ENCODE measurements at regions not wholly inside any gene's neighbourhood (a gene's known extent, or its start where the extent isn't known, plus 50 kb on each side); places are given as distances from the start of the nearest gene placed in this dataset.

DNA sequence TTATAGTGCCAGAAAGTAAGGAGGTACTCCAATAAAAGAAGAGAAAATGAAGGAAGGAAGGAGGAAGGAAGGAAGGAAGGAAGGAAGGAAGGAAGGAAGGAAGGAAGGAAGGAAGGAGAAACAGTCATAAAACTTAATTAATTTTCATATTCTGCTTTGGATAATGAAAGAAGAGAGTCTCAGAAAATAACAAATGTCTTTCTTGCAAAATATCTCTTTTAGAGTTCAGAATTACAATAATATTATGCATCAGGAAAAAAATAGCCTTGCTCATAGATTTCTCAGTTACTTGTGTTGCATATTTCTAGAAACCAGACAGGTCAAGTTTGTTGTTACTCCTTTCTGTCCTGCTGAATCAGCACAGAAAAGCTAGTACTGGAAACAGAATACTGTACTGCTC, 130.1 kb upstream of the DKK2 start:
- H3K4me3 ChIP-seq = no peak overlapping the region
- DNase-seq = no peak
- intact Hi-C loops (cut with DNase I) = no loop called here
- no peak overlapping the region for H3K27ac ChIP-seq
- no peaks in the 10 kb centered on the region for H3K36me3 ChIP-seq
- ATAC-seq = no peak
- no peaks in the 10 kb centered on the region for H3K27me3 ChIP-seq
- TF ChIP-seq CTCF (IDR thresholded peaks at IDR 0.05) = no peak
- peaks cover 0 to 17% of the 10 kb centered on the region in 2 donors for H3K9me3 ChIP-seq
- no peaks in the 10 kb centered on the region for H3K4me1 ChIP-seq

DNA sequence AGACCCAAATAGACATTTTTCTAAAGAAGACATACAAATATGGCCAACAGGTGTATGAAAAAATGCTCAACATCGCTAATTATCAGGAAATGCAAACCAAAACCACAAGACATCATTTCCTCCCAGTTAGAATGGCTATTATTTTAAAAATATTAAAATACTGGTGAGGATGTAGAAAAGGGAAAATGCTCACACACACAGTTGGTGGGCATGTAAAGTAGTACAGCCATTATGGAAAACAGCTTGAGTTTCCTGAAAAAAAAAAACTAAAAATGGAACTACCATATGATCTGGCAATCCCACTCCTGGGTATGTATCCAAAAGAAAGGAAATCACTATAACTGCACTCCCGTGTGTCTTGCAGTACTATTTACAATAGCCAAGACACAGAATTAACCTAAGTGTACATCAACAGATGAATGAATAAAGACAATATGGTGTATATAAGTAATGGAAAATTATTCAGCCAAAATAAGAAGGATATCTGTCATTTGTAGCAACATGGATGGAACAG, 128.9 kb upstream of the DKK2 start:
- Histone ChIP-seq H3K27me3 (no peaks in the 10 kb centered on the region), H3K27ac (no peak overlapping the region), H3K36me3 (no peaks in the 10 kb centered on the region), H3K4me1 (no peaks in the 10 kb centered on the region), H3K9me3 (peaks cover 0 to 17% of the 10 kb centered on the region in 2 donors), H3K4me3 (no peak overlapping the region)
- DNase-seq = no peak
- intact Hi-C loops (cut with DNase I) = no loop called here
- TF ChIP-seq CTCF (IDR thresholded peaks at IDR 0.05) = no peak
- ATAC-seq = no peak

- intact Hi-C loops (cut with DNase I) = no loop called here
- no peaks in the 10 kb centered on the region for H3K4me1 ChIP-seq
- no peaks in the 10 kb centered on the region for H3K36me3 ChIP-seq
- no peak for ATAC-seq
- no peak overlapping the region for H3K4me3 ChIP-seq
- no peak for TF ChIP-seq CTCF (IDR thresholded peaks at IDR 0.05)
- H3K27ac ChIP-seq = no peak overlapping the region
- peaks cover 0 to 4% of the 10 kb centered on the region in 2 donors for H3K27me3 ChIP-seq
- no peaks in the 10 kb centered on the region for H3K9me3 ChIP-seq
- DNase-seq = no peak
Observed at GRCh38 chr4:107156443-107156842, 120.3 kb upstream of the DKK2 start.

GRCh38 chr4:107155366-107155765, 119.3 kb upstream of the DKK2 start:
- no peak for TF ChIP-seq CTCF (IDR thresholded peaks at IDR 0.05)
- Histone ChIP-seq H3K4me1 (no peaks in the 10 kb centered on the region), H3K36me3 (no peaks in the 10 kb centered on the region), H3K27me3 (peaks cover 0 to 4% of the 10 kb centered on the region in 2 donors), H3K27ac (no peak overlapping the region), H3K9me3 (no peaks in the 10 kb centered on the region), H3K4me3 (no peak overlapping the region)
- DNase-seq (no peak), ATAC-seq (no peak)
- intact Hi-C loops (cut with DNase I) = no loop called here

GRCh38 chr4:107153956-107154355, 117.8 kb upstream of the DKK2 start:
- no peak for TF ChIP-seq CTCF (IDR thresholded peaks at IDR 0.05)
- H3K27ac ChIP-seq = no peak overlapping the region
- ATAC-seq (no peak), DNase-seq (no peak)
- H3K4me1 ChIP-seq = no peaks in the 10 kb centered on the region
- H3K9me3 ChIP-seq = no peaks in the 10 kb centered on the region
- peaks cover 0 to 4% of the 10 kb centered on the region in 2 donors for H3K27me3 ChIP-seq
- intact Hi-C loops (cut with DNase I) = no loop called here
- no peaks in the 10 kb centered on the region for H3K36me3 ChIP-seq
- H3K4me3 ChIP-seq = no peak overlapping the region
